ENCODE measurements at regions not wholly inside any gene's neighbourhood (a gene's known extent, or its start where the extent isn't known, plus 50 kb on each side); places are given as distances from the start of the nearest gene placed in this dataset.

DNA sequence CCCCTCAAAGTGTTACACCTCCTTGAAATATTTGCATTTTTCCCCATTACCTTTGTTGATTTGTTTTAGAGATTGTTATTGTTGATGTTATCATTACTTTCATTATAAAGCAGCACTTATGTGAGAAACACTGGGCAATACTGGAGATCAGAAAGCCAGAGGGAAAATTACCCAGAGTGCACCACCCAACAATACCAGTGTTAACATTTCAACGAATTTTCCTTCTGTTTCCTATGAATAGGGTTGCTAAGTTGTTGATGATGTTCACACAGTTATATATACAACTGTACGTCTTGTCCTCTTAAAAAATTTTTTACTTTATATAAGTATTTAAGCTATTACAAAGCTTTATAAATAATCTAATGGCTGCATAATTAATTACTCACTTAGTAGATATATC, 173.6 kb upstream of the UMPS start:
- no peak for ATAC-seq
- no peak for DNase-seq (ENCODE audit: missing footprints)
- intact Hi-C loops (cut with DNase I): loop anchor here (10.0 kb wide), 1 partner anchor 522 kb away; the partner anchor contains the start of gene KALRN

DNA sequence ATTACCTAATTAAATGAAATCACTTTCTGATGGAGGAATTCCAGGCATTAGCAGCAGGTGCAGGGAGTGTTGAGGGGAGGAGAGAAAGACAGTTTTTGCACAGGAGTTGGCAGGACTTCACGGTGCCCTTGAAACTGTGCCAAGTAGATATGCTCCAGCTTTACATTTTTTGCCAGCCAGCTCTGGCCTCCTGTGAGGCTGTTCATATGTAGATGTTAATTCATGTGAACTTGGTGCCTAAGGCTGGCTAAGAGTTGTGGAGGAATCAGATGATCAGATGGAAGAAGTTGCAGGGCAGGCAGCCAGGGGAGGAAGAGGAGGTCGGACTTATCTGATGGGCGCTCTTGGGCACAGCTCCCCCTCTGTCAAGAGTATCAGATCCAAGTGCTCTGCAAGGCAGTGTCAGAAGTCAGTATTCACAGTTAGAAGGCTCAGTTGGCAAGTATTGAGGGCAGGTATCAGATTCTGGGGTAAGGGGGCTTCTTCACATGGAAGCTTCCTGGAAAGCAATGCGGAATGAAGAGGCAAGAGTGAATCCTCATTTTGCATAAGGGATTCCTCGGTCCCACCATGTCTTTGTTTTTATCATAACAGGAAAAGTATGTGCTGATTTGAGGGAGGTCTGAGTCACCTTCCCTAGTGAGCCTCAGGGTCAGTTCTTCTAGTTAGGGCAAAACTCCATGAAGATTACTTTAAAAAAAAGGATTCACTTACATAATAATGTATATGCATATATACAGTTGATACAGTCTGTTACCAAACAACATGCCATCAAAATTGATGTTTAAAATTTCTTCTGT, 172.6 kb upstream of the UMPS start:
- ATAC-seq (no peak), DNase-seq (ENCODE audit: missing footprints) (no peak)
- intact Hi-C loops (cut with DNase I): loop anchor here (2.0 to 10.0 kb wide), 2 partner anchors 207 to 523 kb away; partner anchors contain the start of gene KALRN

DNA sequence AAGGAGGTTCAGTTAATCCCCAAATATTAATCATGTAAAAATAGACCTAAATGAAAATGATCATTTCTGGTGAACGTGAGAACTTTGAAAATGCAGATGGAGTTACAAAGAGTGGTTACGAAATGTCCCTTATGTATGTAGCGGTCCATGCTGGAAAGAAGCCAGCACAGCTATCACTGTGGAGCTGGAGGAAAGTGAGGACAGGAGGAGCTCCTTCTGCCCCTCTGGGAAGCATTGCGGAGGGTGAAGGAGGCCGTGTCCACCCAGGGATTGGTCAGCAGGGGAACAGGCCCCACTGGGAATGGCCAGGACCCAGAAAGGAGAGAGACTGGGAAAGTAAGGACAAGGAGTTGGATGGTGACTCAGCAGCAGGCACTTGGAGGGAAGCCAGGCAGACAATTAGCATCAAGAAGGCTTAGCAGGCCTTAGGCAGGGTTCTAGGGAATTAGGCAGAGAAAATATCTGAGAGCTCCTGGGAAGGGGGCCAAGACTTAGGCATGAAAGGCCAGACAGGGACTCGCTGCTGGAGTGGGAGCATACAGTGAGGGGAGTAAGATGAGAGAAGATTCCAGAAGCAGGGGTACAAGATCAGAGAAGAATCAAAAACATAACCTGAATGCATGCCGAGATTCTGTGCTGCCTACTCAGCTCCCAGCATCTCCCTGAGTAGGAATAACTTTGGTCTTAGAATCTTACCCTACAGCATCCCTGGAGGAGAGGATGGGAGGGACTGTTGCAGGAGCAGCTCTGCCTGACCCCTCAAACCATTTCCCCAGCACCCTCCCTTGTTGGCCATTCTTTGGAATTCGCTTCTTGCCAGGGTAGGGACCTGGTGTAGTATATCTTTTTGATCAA, 171.0 kb upstream of the UMPS start:
- ATAC-seq (peak; percentile 62), DNase-seq (ENCODE audit: missing footprints) (peak; percentile 79)
- intact Hi-C loops (cut with DNase I): loop anchor here (2.0 to 10.0 kb wide), 2 partner anchors 208 to 524 kb away; partner anchors contain the start of gene KALRN

GRCh38 chr3:124559846-124560574, 170.2 kb upstream of the UMPS start:
- intact Hi-C loops (cut with DNase I): loop anchor here (2.0 to 10.0 kb wide), 2 partner anchors 209 to 525 kb away; partner anchors contain the start of gene KALRN
- DNase-seq (ENCODE audit: missing footprints): no peak

GRCh38 chr3:124560666-124561215, 169.5 kb upstream of the UMPS start:
- no peak for DNase-seq (ENCODE audit: missing footprints)
- ATAC-seq: no peak
- intact Hi-C loops (cut with DNase I): no loop called here

More at GRCh38 chr3:124559846-124560574, 170.2 kb upstream of the UMPS start:
- peak; percentile 68 for ATAC-seq

- DNase-seq (ENCODE audit: missing footprints) (no peak), ATAC-seq (no peak)
- intact Hi-C loops (cut with DNase I): no loop called here
Observed at GRCh38 chr3:124562769-124563168, 167.5 kb upstream of the UMPS start.

DNA sequence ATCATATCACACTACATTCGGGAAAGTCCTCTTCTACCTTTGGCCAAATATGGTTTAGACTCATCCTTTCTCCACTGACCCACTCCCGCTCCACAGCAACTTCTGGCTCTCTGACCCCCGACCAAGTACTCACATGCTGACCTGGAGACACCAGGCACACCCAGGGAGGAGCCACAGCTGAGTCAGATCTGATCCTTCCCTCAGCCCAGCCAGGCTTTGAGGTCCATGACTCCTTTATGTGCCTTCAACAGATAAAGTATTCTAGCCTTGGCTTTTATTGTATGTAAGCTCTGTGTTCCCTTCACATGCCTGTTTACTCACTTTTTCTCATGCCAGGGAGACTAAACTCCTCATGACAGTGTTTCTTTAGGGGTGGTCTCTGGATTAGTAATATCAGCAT, 166.9 kb upstream of the UMPS start:
- no peak for ATAC-seq
- intact Hi-C loops (cut with DNase I): no loop called here
- no peak for DNase-seq (ENCODE audit: missing footprints)

DNA sequence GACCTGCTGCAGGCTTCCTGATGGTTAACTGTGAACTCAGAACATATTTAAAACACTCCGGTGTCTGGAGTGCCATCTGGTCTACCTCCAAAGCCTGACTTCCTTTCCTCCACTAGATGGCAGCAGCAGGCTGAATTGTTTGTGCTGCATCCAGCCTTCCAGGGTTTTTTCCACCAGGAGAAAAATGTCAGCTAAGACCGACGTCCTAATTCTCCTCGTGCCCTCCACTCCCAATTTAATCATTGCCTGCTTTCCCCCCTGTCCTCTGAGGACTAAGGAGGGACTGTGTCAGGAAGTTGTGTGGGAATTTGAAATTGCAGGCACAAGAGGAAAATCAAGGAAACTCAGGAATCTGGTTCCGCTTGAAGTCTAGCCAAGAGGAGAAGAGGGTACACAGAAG, 165.2 kb upstream of the UMPS start:
- DNase-seq (ENCODE audit: missing footprints): no peak
- ATAC-seq: peak; percentile 53
- intact Hi-C loops (cut with DNase I): loop anchor here (1.0 kb wide), 1 partner anchor 124 kb away; no protein-coding TSS in a partner anchor

GRCh38 chr3:124565551-124565950, 164.7 kb upstream of the UMPS start:
- intact Hi-C loops (cut with DNase I): loop anchor here (1.0 kb wide), 1 partner anchor 124 kb away; no protein-coding TSS in a partner anchor
- DNase-seq (ENCODE audit: missing footprints): no peak
- ATAC-seq: no peak

DNA sequence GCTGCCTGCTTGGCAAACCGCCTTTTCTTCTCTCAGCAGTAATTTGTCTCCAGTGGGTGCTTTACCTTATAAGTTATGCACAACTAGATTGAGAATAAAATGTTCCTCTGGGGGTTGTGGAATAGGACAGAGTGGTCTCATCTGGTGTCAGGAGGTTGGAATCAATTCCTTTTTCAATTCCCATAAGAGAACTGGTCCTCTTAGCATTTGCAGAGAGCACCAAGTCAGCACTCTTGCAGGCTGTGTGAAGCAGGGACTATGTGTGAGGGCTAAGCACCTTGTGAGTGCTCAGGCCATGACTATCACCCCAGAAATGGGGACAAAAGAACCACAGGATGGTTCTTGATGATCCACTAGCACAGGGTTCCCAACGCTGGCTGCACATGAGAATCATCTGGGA, 163.6 kb upstream of the UMPS start:
- intact Hi-C loops (cut with DNase I): no loop called here
- DNase-seq (ENCODE audit: missing footprints) (no peak), ATAC-seq (no peak)

DNA sequence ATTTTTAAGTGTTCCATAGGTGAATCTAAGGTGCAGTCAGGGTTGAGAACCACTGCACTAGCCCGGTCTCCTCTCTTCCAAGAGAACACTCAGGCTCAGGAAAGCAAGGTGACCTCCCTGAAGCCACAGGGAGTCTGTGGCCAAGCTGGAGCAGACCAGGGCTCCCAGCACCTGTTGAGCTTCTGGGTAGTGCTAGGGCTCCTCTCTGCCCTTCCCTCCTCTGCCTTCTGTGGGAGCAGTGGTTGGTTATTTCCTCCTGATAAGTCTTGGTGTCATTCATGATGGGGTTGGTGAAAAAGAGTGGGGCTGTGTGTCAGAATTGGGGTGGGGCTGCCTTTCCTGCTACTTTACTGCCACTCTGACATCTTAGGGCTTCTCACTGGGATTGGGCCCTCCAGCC, 163.1 kb upstream of the UMPS start:
- DNase-seq (ENCODE audit: missing footprints) (no peak), ATAC-seq (no peak)
- intact Hi-C loops (cut with DNase I): no loop called here

GRCh38 chr3:124569761-124570160, 160.5 kb upstream of the UMPS start:
- peak; percentile 91 for ATAC-seq
- intact Hi-C loops (cut with DNase I): no loop called here
- DNase-seq (ENCODE audit: missing footprints): no peak

- no peak for ATAC-seq
- DNase-seq (ENCODE audit: missing footprints): no peak
- intact Hi-C loops (cut with DNase I): no loop called here
Observed at GRCh38 chr3:124570232-124570631, 160.0 kb upstream of the UMPS start.

DNA sequence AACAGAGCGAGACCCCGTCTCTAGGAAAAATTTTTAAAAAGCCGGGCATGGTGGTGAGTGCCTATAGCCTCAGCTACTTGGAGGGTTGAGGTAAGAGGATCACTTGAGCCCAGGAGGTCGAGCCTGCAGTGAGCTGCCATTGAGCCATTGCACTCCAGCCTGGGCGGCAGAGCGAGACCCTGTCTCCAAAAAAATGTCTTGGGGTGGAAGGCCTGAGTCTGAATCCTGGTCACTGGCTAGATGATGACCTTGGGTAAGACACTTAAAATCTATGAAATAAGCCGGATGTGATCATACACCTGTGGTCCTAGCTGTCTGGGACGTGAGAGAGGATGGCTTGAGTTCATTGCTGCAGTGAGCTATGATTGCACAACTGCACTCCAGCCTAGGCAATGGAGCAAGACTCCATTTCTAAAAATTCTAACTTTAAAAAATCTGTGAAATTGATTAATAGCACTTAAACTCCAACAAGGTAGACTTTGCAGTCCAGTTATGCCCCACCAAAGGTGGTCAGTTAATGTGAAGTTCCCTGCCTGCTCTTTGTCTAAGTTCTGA, 157.3 kb upstream of the UMPS start:
- ATAC-seq (no peak), DNase-seq (ENCODE audit: missing footprints) (no peak)
- intact Hi-C loops (cut with DNase I): no loop called here

DNA sequence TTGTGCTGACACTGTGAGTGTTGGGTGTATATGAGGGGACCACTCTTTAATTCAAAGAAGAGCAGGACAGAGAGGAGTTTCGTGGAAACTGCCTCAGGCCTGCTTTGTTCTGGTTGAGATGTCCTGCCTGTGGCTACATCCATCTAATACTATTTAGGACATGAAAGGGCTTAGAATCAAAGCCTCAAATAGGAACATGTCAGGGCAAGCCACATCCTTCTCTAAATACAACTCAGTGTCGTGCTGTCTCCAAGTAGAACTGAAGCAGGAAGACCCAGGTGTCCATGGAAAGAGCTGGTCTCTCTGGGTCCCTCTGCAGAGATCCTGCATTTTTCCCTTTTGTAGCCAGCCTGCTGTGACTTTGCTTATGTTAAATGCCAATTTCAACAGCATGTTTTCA, 156.2 kb upstream of the UMPS start:
- DNase-seq (ENCODE audit: missing footprints) (no peak), ATAC-seq (no peak)
- intact Hi-C loops (cut with DNase I): no loop called here

- DNase-seq (ENCODE audit: missing footprints): no peak
- ATAC-seq: peak; percentile 86
- intact Hi-C loops (cut with DNase I): loop anchor here (5.0 kb wide), 3 partner anchors 35 to 325 kb away; no protein-coding TSS in a partner anchor
Observed at GRCh38 chr3:124576565-124577493, 153.4 kb upstream of the UMPS start.

DNA sequence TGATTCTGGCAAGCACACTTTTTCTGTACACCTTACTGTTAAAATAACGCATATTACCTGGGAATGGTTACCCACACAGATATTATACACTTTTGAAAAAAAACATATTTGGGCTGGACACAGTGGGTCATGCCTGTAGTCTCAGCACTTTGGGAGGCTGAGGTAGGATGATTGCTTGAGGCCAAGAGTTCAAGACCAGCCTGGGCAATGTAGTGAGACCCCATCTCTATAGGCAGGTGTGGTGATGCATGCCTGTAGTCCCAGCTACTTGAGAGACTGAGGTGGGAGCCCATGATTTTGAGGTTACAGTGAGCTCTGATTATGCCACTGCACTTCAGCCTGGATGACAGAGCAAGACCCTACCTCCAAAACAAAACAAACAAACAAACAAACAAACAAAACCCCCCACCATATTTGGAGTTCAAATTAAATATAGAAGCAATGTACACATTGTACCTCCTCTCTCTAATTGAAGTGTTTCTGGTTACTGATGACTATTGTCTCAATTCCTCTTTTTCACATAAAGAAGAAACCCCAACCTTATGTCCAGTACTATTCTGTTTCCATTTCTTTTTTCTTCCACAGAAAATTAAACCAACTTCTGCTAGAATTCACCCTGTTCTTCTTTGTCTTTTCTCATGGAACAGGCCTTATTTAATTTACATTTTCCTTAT, 152.6 kb upstream of the UMPS start:
- DNase-seq (ENCODE audit: missing footprints): no peak
- intact Hi-C loops (cut with DNase I): loop anchor here (5.0 kb wide), 3 partner anchors 35 to 325 kb away; no protein-coding TSS in a partner anchor
- ATAC-seq: no peak
